ACHN (cell line): ENCODE measurements at regions not wholly inside any gene's neighbourhood (a gene's known extent, or its start where the extent isn't known, plus 50 kb on each side); places are given as distances from the start of the nearest gene placed in this dataset.

ENCODE experiments used
- DNase-seq: peaks from one replicate; pipeline ENCODE4 v3.0.0-alpha.2; 2015
- in situ Hi-C: cut with HindIII; loops from 2 replicates; pipeline ENCODE4 v1.10.0; 2017; ENCODE audit warnings: low sequenced_read_pairs, low pct_ligation_motif_present, low pct_unique_long_range_greater_than_20kb

DNA sequence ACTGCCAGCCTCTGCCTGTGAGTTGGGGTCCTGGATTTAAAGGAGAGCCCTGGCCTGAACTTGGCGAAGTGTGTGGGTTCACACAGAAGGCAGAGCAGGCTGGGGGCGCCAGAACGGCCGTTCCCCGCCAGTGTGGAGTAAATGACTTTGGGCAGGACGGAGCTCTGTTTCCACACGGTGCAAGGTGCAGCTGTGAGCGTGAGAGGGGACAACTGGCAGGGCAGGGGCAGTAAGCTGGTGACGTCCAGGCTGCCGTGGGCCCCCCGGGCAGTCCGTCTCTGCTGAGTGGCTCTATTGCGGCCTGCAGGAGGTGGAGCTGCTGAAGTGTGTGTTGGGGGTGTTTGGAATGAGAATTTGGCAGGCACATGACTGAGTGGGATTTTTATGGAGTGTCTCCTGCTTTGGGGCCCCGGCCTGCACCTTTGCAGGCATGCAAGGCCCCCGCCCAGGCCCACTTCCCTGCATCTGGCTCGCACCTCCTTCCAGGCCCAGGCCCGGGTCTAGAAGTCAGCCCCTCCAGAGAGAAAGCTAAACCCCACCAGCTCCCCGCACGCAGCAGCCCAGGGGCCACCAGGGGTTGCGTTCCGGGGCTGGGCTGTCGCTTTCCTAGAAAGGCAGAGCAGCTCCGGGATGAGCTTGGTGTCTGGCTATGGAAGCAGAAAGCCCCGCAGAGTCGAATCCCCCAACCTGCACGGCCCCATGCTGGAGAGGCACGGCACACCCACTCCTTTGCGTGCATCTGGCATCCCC is 62.2 kb upstream of the GRPEL1 start:
- in situ Hi-C loops, result no loop called here

GRCh38 chr4:7128644-7129043 is 60.8 kb upstream of the GRPEL1 start:
- DNase-seq, result no peak
- in situ Hi-C loops, result no loop called here

More for the DNA sequence above, 62.2 kb upstream of the GRPEL1 start:
- no peak for DNase-seq

DNA sequence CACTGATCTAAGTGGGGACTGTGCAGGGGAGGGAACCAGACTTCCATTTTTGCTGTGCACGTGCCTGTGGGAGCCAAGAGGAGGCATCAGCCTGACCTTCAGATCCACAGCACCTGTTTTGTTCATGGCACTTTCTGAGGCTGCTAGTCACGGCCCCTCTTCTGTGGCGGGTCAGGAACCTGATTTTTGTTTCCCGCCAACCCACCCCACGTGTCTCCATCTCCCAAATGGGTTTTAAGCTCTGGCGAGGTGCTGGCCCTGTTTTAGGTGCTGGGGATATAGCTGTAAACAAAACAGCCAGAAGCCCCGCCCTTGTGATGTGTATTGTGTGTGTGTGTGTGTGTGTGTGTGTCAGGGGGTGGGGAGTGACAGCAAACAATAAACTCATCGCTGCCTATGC is 60.4 kb upstream of the GRPEL1 start:
- no peak for DNase-seq
- in situ Hi-C loops, result no loop called here

DNA sequence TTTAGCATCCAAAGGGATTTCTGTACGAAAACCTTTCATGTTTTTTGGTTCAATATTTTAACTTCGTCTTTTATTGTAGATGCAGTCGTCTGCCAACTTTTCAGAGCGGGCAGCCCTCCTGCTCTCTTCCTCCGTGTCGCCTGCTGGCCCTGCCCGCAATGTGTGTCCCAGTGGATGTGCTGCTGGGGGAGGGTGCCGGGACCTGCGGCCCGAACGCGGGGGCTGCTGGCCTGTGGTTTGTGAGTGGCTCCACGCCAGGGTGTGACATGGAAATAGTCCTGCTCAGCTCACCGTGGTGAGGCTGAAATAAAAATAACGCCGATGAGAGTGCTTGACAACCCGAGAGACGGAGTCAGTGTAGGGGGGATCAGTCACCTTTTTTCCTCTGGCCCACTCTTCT is 59.7 kb upstream of the GRPEL1 start:
- DNase-seq, result no peak
- in situ Hi-C loops, result no loop called here

DNA sequence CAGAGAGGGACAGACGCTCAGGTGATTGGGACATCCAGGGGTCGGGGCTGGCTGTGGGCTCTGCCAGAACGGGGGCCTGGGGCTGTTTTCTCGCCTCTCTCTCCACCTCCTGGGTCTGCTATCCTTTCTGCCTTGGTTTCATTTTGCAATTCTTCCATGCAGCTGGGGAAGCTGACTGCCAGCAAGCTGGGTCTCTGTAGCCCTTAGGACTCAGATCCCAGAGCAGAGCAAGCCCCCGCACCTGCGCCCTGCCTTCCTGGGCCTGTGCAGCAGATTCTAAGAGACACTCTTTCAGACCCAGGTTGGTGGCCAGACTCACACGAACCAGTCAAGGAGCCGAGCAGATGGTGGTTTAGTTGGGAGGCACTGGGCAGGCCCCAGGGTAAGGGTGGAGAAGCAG is 59.1 kb upstream of the GRPEL1 start:
- in situ Hi-C loops, result no loop called here

GRCh38 chr4:7124689-7125442 is 57.0 kb upstream of the GRPEL1 start:
- in situ Hi-C loops, result no loop called here

More for the DNA sequence above, 59.1 kb upstream of the GRPEL1 start:
- DNase-seq, result no peak

GRCh38 chr4:7121866-7122653 is 54.2 kb upstream of the GRPEL1 start:
- no peak for DNase-seq
- in situ Hi-C loops, result no loop called here

More at GRCh38 chr4:7124689-7125442, 57.0 kb upstream of the GRPEL1 start:
- DNase-seq, result peak; percentile 95

DNA sequence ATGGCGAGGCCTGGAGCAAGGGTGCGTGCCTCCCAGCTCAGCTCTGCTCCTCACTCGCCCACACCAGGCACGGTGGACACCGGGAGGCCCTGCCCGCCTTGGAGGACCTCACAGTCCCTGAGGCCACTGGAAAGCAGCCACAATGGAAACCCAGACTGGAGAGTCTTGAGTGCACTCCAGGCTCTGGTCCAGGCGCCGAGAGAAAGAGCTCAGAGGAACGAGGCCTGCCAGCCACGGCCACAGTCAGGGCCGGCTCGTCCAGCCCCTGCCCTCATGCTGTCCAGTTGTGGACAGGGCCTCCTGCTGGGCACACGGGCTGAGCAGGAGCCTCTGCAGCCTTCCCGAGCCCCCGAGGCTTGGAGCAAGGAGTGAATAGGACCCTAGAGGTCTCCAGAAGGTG is 53.3 kb upstream of the GRPEL1 start:
- in situ Hi-C loops, result no loop called here
- DNase-seq, result no peak

- no peak for DNase-seq
- in situ Hi-C loops, result no loop called here
Measured at GRCh38 chr4:7120341-7120740, 52.5 kb upstream of the GRPEL1 start.

DNA sequence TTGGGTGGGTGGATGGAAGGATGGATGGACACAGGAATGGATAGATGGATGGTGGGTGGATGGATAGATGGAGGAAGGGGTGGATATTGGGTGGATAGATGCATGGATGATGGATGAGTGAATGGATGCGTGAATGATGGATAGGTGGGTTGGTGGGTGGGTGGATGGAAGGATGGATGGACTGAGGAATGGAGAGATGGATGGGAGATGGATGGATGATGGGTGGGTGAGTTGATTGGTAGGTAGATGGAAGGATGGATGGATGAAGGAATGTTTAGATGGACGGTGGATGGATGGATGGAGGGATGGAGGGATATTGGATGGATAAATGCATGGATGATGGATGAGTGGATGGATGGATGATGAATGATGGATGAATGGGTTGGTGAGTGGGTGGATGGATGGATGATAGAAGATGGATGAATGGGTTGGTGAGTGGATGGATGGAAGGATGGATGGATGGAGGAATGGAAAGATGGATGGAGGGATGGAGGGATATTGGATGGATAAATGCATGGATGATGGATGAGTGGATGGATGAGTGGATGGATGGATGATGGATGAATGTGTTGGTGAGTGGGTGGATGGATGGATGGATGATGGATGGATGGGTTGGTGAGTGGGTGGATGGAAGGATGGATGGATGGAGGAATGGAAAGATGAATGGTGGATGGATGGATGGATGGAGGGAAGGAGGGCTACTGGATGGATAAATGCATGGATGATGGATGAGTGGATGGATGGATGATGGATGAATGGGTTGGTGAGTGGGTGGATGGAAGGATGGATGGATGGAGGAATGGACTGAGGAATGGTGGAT is 50.4 kb upstream of the GRPEL1 start:
- no peak for DNase-seq
- in situ Hi-C loops, result no loop called here
